ENCODE measurements at regions not wholly inside any gene's neighbourhood (a gene's known extent, or its start where the extent isn't known, plus 50 kb on each side); places are given as distances from the start of the nearest gene placed in this dataset.

- no peak overlapping the region for H3K4me3 ChIP-seq (ENCODE audit: low read depth, low read length)
- no peak for TF ChIP-seq CTCF (IDR thresholded peaks at IDR 0.05; ENCODE audit: insufficient read depth, low read length)
- DNase-seq (ENCODE audit: low read depth), result peak; percentile 54
Measured at GRCh38 chr4:73309211-73309610, 50.6 kb upstream of the ANKRD17 start.

All from fibroblast of the aortic adventitia (primary cell).